ENCODE measurements at regions not wholly inside any gene's neighbourhood (a gene's known extent, or its start where the extent isn't known, plus 50 kb on each side); places are given as distances from the start of the nearest gene placed in this dataset.

GRCh38 chr2:155157065-155157464 is 458.6 kb downstream of the KCNJ3 start:
- intact Hi-C loops (cut with DNase I), result no loop called here
- DNase-seq, result no peak
- no peak for TF ChIP-seq CTCF (IDR thresholded peaks at IDR 0.05)
- ATAC-seq, result no peak
- H3K27me3 ChIP-seq, result no peaks in the 10 kb centered on the region
- no peak overlapping the region for H3K4me3 ChIP-seq
- H3K36me3 ChIP-seq, result no peaks in the 10 kb centered on the region
- no peaks in the 10 kb centered on the region for H3K4me1 ChIP-seq
- H3K27ac ChIP-seq, result no peak overlapping the region
- no peaks in the 10 kb centered on the region for H3K9me3 ChIP-seq

- no peak overlapping the region for H3K4me3 ChIP-seq
- H3K27me3 ChIP-seq, result no peaks in the 10 kb centered on the region
- DNase-seq (no peak), ATAC-seq (no peak)
- H3K36me3 ChIP-seq, result no peaks in the 10 kb centered on the region
- H3K4me1 ChIP-seq, result no peaks in the 10 kb centered on the region
- intact Hi-C loops (cut with DNase I), result no loop called here
- no peak for TF ChIP-seq CTCF (IDR thresholded peaks at IDR 0.05)
- H3K9me3 ChIP-seq, result no peaks in the 10 kb centered on the region
- no peak overlapping the region for H3K27ac ChIP-seq
Observed at GRCh38 chr2:155151945-155152344, 453.4 kb downstream of the KCNJ3 start.

- H3K4me3 ChIP-seq, result no peak overlapping the region
- no peak for ATAC-seq
Observed at GRCh38 chr2:155151472-155151871, 453.0 kb downstream of the KCNJ3 start.

GRCh38 chr2:155145758-155146229 is 447.3 kb downstream of the KCNJ3 start:
- intact Hi-C loops (cut with DNase I), result no loop called here
- ATAC-seq (no peak), DNase-seq (no peak)
- TF ChIP-seq CTCF (IDR thresholded peaks at IDR 0.05), result no peak
- no peaks in the 10 kb centered on the region for H3K36me3 ChIP-seq
- no peaks in the 10 kb centered on the region for H3K4me1 ChIP-seq
- H3K27ac ChIP-seq, result no peak overlapping the region
- no peaks in the 10 kb centered on the region for H3K27me3 ChIP-seq
- H3K9me3 ChIP-seq, result no peaks in the 10 kb centered on the region
- H3K4me3 ChIP-seq, result no peak overlapping the region

More at GRCh38 chr2:155151472-155151871, 453.0 kb downstream of the KCNJ3 start:
- no peaks in the 10 kb centered on the region for H3K4me1 ChIP-seq
- no peaks in the 10 kb centered on the region for H3K36me3 ChIP-seq
- no peaks in the 10 kb centered on the region for H3K9me3 ChIP-seq
- intact Hi-C loops (cut with DNase I), result no loop called here
- no peaks in the 10 kb centered on the region for H3K27me3 ChIP-seq
- no peak for DNase-seq
- no peak for TF ChIP-seq CTCF (IDR thresholded peaks at IDR 0.05)
- no peak overlapping the region for H3K27ac ChIP-seq

GRCh38 chr2:155141418-155141817 is 442.9 kb downstream of the KCNJ3 start:
- no peak for DNase-seq
- H3K4me3 ChIP-seq, result no peak overlapping the region
- intact Hi-C loops (cut with DNase I), result no loop called here
- no peaks in the 10 kb centered on the region for H3K36me3 ChIP-seq
- no peak overlapping the region for H3K27ac ChIP-seq
- no peak for ATAC-seq
- H3K4me1 ChIP-seq, result no peaks in the 10 kb centered on the region
- TF ChIP-seq CTCF (IDR thresholded peaks at IDR 0.05), result no peak
- no peaks in the 10 kb centered on the region for H3K27me3 ChIP-seq
- H3K9me3 ChIP-seq, result no peaks in the 10 kb centered on the region

GRCh38 chr2:155125585-155126230 is 427.2 kb downstream of the KCNJ3 start:
- intact Hi-C loops (cut with DNase I), result no loop called here
- no peak for TF ChIP-seq CTCF (IDR thresholded peaks at IDR 0.05)
- Histone ChIP-seq H3K4me1 (no peaks in the 10 kb centered on the region), H3K4me3 (no peak overlapping the region), H3K36me3 (no peaks in the 10 kb centered on the region), H3K27ac (no peak overlapping the region), H3K27me3 (no peaks in the 10 kb centered on the region), H3K9me3 (no peaks in the 10 kb centered on the region)
- ATAC-seq, result no peak
- no peak for DNase-seq

All from upper lobe of right lung (tissue), 1 donor.